ENCODE measurements at regions not wholly inside any gene's neighbourhood (a gene's known extent, or its start where the extent isn't known, plus 50 kb on each side); places are given as distances from the start of the nearest gene placed in this dataset.

DNA sequence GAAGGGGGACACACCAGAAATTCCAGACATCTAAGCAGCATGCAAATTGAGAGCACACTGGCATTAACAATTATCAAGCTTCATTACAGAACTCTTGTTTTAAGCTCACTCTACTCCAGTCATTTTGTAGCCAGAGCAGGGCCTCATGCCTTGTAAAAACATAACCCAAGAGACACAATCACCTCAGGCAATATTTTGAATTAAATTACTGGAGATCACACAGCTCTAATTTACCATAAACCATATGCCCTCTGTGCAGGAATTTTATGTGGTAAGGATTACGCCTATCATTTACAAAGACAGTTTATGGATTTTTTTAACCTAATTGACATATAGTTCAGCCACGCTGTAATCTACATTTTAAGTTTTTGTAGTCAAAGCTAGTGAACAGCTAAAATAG lies 414.1 kb upstream of the DDI1 start:
- no peak for DNase-seq (ENCODE audit: low read depth in 2 of 2, low spot score in 1 of 2)

DNA sequence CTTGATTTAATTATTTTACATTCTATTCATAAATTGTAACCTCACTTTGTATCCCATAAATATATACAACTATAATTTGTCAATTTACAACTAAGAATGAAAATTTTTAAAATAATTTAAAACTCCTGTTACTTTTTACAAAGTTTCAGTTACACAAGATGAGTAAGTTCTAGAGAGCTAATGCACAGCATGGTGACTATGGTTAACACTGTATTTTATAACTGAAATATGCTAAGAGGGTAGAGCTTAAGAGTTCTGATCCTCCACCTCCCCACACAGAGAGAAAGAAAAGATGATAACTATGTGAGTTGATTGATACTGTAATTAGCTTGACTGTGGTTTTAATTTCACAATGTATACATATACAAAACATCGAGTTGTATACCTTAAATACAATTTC lies 412.5 kb upstream of the DDI1 start:
- DNase-seq (ENCODE audit: low read depth in 2 of 2, low spot score in 1 of 2): no peak

DNA sequence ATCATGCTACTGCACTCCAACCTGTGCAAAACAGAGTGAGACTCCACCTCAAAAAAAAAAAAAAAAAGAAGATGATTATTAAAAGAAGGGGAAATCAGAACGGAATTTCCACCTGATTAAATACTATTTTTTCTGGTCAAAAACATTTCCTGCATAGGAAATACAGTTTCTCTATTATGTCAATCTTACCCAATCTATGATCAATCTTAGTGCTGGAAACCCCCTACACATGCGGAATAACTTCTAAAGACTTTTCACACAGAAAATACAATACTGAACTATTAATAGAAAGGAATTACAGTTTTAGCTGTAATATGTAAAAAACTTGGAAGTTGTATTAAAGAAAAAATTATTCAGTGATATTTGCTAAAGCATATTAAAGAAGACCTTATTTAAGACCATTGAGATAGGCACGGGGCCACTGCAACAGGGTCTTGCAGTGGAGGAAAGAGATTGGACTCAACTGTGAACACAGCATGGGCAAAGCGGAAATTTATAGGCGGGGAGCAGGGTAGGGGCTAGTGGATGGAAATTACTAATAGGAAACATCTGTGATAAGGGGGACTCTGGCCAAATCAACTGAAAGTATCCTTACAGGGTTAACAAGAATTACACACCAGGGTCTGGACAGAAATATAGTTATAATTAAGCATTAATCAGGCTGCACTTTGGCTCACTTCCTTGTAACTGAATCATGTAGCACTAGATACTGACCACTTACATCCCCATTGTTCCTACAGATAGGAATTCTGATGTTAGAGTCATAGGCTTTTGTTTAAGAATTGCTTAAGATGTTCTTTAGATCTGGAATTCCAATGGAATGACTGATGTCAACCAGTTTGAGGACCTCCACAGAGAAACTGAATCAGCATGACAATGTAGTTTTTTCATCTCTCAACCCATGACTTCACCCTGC lies 411.5 kb upstream of the DDI1 start:
- DNase-seq (ENCODE audit: low read depth in 2 of 2, low spot score in 1 of 2): no peak

DNA sequence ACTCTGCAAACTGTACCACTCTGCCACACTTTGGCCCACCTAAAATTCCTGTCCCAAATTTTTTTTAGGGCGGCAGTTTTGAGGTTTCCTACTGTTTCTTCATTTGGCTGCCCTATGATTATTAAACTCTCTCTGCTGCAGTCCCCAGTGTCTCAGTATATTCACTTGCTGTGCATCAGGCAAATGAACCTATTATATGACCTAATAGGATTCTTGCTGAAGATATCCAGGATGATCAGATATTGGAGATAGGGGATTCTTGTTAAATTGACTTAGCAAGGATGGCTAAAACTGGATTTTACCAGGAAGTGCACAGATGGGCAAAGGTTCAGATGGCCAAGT lies 410.8 kb upstream of the DDI1 start:
- no peak for DNase-seq (ENCODE audit: low read depth in 2 of 2, low spot score in 1 of 2)

DNA sequence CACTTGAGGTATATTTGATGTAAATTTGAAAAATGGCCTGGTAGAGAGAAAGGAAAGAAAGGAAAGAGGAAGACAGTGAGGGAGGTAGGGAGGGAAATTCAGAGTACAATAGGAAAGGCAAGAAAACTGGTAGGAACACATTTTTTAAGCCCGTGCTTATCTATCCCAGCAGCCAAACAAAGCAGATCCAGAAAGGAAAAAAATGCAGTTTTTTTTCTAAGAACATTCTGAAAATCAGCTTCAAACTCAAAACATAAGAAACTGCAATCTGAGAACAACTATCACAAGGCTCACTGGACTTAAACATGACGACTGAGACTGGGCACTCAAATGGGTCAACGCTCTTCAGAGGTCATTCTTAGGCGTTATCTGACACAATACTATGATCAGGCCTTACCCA lies 408.3 kb upstream of the DDI1 start:
- no peak for DNase-seq (ENCODE audit: low read depth in 2 of 2, low spot score in 1 of 2)

DNA sequence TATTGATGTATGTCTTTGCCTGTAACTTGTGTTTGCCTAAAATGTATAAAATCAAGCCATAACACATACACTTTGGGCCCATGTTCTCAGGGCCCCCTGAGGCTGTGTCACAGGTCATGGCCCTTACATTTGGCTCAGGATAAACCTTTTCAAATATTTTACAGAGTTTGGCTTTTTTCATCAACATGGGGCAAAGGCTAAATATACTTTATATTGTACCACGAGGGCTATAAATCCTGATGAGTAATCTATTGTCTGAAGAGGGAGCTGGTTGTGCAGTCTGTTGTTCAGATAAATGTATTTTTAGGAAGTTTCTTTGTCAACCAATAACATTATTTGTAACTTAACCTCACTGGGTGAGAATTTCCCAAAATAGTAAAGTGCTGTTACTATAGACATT lies 404.6 kb upstream of the DDI1 start:
- DNase-seq (ENCODE audit: low read depth in 2 of 2, low spot score in 1 of 2): no peak

DNA sequence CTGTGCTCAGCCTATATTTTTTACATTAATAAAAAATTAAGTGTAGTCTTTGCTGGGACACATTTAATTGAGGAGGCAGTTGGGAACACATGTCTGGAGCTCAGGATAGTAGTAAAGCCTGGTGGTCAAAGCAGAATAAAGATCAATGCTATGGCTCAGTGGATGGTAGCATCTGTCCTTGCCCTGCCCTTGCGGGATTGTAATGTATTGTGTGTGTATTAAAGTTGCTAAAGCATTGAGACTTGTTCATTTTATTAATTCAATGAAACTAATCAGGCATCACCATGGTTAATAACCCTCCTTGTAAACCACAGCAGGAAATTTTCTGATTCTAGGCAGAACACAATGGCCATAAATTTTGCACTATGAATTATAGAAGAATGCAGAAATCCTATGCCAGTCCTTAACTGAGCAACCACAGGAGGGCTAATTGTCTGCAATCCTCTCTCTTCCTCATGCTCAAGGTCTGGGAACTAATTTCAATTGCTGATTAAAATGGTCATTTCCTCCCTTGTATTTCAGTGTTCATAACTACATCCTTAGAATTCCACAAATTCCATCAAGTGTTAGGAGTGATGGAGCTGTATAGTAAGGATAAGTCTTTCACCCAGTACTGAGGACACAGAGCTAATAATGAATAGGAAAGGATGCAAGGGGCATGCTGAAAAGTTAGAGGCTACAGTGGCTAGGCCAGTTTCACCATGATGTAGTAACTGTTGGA lies 403.2 kb upstream of the DDI1 start:
- DNase-seq (ENCODE audit: low read depth in 2 of 2, low spot score in 1 of 2): no peak

DNA sequence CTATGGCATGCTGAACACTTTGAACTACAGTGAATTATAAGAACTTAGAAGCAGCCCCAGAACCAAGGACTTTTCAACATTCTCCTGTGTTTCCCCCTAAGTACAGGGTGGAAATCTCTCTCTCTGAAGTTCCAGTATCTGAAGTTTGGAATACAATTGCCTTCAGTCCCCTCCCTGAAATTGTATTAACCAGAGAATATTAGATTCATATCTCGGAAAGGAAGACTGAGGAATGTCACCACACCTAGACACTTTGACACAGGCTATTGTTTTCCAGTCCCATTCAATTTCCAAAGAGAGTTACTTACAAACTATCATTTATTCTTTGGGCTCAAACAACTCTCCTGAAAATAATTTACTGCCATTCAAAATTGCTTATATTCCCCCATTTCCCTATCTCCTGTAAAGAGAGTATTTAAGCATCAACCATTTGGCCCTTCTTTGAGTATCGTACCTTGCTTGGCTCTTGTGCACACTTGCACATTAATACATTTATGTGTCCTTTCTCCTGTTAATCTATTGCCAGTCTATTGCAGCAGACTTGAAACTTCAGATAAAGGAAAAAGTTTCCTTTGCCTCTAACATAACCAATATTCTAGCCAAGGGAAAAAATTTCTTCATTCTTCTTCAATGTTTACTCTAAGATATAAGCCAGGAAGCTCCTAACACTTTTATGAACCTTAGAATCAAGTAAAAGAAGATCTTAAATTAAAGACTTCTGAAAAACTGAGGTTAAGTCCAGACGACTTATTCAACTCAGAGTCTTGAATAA lies 402.4 kb upstream of the DDI1 start:
- no peak for DNase-seq (ENCODE audit: low read depth in 2 of 2, low spot score in 1 of 2)

DNA sequence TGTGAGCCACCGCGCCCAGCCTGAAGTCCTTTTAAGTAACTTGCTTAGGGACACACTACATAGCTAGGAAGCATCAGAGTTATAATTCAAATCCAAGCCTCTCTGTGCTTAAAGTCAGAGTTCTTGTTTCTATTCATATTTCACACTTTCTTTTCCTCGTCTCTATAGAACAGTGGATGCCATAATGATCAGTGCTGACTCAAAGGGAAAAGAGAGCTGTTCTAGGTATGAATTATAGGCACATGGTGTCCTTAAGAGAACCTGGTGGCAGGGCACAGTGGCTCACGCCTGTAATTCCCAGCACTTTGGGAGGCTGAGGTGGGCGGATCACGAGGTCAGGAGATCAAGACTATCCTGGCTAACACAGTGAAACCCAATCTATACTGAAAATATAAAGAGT lies 400.2 kb upstream of the DDI1 start:
- DNase-seq (ENCODE audit: low read depth in 2 of 2, low spot score in 1 of 2): no peak

DNA sequence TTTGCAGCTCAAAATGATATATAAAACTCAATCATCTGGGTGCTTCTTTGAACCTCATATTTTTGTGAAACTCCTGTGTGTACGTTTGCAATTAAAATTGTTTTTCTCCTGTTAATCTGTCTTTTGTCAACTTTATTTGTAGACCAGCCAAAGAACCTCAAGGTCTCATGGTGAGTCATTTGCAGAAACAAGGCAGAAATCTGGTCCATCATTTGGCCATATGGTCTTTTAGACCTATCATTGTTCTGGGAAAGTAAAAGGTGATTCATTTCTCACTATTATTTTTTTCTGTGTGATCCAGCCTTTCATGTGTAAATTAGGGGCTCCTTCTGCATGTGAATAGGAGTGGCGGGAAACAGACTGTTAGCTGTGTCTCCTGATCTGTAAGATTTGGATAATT lies 399.1 kb upstream of the DDI1 start:
- DNase-seq (ENCODE audit: low read depth in 2 of 2, low spot score in 1 of 2): no peak

DNA sequence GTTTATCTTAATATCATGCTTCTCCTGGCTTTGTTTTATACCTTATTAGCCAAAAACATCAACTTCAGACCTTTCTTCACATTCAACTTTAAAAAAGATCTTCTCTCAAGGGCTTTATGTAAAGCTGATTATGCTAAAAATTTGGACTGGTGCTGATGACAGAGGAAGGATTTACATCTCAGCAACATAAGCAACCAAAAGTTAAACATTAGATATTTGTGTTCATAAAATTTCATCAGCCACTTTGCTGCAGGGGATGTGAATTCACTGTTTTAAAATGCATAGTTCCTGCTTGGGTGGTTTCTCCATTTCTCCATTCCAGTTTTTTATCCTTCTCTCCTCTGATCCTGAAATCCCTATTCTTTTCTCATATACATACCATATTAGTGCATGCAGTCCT lies 398.6 kb upstream of the DDI1 start:
- DNase-seq (ENCODE audit: low read depth in 2 of 2, low spot score in 1 of 2): no peak

DNA sequence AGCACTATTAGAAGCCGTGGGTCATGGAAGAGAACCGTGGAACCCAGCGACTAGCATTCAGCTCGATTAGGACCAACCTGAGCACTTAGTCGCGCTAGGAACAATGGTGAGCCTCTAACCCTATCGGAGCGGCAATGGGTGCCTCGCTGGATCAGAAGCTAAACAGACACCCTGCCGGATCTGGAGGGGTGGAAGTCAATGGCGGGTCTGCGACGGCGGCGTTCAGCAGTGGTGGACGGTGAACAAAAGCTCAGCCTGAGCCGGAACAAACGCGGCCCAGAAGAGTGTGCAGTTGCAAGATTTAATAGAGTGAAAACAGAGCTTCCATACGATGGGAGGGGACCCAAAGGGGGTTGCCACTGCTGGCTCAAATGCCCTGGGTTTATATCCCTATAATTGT lies 391.8 kb upstream of the DDI1 start:
- DNase-seq (ENCODE audit: low read depth in 2 of 2, low spot score in 1 of 2): no peak

DNA sequence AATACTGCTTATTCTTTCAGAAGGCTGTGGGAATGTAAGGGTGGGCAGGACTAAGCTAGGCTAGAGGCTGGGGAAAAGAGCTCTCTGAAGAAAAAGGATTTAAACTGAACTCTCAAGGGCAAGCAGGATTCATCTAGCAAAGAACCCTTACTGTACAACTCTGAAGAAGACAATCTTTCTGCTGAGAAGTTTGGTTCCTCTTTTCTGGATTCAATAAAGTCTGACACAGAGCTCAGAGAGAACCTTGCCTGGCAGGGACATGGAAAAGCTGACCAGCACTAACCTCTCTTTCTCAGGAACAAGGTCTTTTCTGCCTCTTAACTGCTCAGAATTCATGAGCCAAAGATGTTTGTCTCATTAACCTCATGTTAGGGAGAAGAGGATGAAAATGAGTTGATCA lies 388.4 kb upstream of the DDI1 start:
- no peak for DNase-seq (ENCODE audit: low read depth in 2 of 2, low spot score in 1 of 2)

DNA sequence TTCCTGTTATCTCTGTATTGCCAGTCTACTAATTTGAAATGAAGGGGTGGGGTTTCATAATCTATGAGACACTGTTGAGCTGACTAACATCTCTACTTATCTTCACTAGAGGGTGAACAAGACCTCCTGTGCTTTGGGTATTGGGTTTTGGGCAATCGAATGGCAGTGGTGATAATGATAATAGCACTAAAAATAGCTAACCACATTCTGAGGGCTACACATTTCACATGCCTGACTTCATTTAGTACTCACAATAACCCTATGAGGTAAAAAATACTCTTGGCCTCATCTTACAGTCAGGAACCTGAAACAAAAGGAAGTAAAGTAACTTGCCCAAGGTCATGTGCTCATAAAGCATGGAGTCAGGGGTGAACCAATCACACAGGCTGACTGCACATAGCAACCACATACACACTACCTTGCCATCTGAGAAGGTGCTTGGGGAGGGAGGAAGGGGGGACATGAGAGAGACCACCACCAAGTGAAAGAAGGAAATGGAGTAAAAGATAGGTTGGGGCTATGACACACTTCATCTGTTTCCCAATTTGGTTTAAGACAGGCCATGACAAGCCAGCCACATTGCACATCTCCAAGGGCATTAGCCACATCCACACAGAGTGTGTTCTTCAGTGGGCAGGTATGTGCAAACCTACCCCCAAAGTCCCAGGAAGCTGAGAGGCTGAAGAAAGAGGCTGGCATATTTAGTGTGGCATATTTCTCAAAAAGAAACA lies 387.6 kb upstream of the DDI1 start:
- no peak for DNase-seq (ENCODE audit: low read depth in 2 of 2, low spot score in 1 of 2)

DNA sequence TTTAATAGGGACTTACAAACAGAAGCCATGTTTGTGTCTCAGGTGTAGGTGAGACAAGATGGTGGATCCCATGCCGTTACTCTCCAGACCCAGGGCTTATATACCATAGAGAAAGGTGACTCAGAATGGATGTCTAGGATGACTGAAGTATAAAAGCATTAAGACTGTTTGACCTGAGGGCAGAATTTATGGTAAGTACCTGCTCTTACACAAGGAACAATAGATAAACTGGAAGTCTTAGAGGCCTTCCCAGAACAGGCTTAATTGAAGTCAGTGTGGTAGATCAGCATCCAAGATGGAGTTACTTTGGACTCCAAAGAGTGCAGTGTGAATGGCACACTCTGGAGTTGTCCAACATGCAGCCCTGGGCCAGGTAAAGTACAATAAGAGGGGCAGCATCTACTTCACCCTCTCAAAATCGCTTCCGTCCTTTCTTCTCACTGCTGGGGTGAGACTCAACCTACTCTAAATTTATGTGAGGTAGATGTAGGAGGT lies 387.0 kb upstream of the DDI1 start:
- no peak for DNase-seq (ENCODE audit: low read depth in 2 of 2, low spot score in 1 of 2)

DNA sequence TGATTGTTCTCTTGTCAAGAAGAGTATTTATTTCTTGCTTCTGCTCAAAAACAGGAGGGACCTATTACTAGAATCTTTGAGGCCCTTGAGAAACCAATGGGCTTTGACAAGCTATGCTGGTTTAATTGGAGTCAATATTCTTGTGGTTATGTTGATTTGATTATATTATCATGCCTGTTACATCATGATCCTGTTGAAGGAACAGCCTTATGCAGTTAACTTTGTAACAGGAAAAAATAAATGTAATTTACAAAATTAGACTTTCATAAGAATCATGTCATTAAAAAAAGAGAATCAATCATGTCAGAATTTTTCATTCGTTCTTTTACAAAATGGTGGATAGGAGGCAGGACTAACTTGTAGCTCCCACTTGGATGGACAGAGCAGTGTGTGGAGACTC lies 386.1 kb upstream of the DDI1 start:
- DNase-seq (ENCODE audit: low read depth in 2 of 2, low spot score in 1 of 2): no peak

DNA sequence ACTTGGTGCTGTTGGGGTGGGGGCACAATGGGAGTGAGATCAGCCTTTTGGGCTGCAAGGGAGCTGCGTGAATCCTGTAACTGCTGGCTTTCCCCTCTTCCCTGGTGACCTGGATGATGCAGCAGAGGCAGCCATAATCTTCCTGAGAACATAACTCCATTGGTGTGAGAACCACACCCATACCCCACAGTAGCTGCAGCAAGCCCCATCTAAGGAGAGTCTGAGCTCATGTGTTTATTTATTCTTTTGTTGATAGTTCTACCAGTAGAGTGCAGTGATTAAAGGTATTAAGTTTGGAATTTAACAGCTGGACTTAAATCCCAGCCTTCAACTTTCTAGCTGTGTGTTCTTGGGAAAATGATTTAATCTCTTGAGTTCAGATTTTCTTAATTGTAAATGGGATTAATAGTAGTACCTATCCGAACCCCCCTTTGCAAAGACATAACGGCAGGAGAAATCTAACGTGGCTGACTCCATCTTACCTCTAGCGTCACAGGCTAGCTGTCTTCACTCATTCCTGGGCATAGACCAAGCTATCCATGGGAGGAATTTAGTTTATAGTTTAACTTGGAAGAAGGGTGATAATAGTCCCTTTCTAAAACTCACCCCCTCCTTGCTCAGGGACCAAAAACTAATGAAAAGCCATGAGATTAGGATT lies 385.0 kb upstream of the DDI1 start:
- no peak for DNase-seq (ENCODE audit: low read depth in 2 of 2, low spot score in 1 of 2)

DNA sequence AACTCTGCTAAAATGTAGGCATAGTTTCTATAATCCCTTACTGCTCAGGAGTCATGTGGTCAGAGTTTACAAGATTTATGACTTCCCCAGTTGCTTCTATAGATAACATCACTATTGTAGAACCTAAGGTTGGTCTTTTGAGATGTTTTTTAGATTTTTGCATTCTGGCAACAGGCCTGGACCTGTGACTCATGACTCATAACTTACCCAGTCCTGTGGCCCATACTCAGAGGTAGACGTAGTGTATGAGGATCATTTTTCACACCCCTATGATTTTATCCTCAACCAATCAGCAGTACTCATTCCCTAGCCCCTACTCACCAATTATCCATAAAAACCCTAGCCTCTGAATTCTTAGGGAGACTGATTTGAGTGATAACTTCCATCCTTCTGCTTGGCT lies 384.4 kb upstream of the DDI1 start:
- no peak for DNase-seq (ENCODE audit: low read depth in 2 of 2, low spot score in 1 of 2)

DNA sequence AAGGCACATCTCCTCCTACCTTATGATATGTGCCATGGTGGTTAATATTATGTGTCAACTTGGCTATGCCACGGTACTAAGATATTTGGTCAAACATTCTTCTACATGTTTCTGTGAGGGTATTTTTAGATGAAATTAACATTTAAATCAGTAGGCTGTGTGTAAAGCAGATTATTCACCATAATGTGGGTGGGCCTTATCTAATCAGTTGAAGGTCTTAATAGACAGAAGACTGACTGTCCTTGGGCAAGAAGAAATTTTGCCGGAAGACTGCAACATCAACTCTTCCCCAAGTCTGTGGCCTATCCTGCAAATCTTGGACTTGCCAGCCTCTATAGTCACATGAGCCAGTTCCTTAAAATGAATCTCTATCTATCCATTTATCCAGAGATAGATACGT lies 380.1 kb upstream of the DDI1 start:
- DNase-seq (ENCODE audit: low read depth in 2 of 2, low spot score in 1 of 2): no peak

DNA sequence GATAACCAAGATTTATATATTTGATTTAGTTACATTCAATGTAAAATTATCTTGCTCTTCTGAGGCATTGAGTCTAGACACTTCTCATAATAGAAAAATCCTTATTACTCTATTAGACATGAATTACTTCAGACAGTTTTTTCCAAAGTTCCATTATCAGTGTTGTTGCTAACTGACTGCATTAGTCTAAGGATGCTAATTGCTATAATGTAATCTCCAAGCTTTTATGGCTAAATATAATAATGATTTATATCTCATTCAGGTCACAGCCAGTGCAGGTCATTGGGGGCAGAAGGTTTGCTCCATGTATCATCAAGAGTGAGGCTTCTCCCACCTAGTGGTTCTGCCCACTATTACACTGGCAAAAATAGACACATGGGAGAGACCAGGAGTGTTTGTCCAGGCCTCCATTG lies 377.2 kb upstream of the DDI1 start:
- DNase-seq (ENCODE audit: low read depth in 2 of 2, low spot score in 1 of 2): no peak

DNA sequence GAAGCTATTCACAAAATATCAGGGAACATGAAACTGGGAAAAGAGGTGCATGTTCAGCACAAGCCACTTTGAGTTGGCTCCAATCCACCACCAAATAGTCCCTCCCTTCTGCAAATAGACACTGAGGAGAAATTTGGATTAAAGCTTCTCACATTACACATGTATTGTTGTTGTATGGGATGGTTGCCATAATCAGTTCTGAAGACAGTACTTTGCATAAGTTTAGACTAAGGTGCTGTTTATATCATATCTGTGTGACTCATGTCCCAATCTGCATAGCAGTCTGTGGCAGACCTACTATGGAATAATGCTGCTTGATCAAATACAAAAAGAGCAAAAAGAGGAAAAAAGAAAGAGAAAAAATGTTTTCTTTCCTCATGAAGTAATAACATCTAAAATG lies 376.7 kb upstream of the DDI1 start:
- DNase-seq (ENCODE audit: low read depth in 2 of 2, low spot score in 1 of 2): no peak

All from stimulated activated CD8-positive, alpha-beta memory T cell treated with anti-CD3 and anti-CD28 coated beads, Interleukin-4, amount 100 ng/mL, for 1 hour (primary cell).